DLD1 (cell line): ENCODE measurements at regions not wholly inside any gene's neighbourhood (a gene's known extent, or its start where the extent isn't known, plus 50 kb on each side); places are given as distances from the start of the nearest gene placed in this dataset.

Experiments
- in situ Hi-C: cut with HindIII; loops from 2 replicates; pipeline ENCODE4 v1.10.0; 2017; ENCODE audit warnings: low sequenced_read_pairs

DNA sequence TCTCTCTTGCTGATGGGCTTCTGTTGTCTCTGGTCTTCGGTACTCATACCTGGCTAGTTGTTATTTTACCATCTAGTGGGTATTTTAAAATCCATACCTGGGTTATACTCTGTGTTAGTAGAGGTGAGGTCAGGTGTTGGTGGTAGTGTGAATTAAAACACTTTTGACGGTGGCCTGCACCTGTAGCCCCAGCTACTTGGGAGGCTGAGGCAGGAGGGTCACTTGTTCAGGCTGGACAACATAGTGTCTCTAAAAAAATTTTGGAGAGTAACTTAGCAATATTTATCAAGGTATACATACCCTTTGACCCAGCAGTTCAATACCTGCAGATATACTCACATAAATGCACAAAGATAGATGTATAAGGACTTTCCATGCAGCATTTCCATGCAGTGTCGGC, 55.4 kb downstream of the GSX1 start:
- in situ Hi-C loops: loop anchor here (25.0 kb wide), 1 partner anchor 115 kb away; the partner anchor contains the start of gene CDX2

GRCh38 chr13:27851096-27851850, 59.0 kb downstream of the GSX1 start:
- in situ Hi-C loops: no loop called here

DNA sequence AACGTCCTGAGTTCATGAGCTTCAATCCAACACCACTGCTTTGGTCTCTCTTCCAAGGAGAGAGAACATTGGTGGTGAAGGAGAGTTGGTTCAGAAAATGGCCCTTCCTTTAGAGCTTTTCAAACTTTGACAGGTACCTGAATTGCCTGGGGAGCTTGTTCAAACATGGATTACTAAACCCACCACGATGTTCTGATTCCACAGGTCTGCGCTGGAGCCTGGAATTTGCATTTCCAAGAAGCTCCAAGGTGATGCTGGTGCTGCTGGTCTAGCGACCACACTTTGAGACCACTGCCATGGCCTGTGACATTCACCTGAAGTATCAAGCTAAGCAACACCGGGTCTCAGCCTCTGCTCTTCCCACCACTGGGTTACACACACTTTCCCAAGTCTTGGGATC, 60.2 kb downstream of the GSX1 start:
- in situ Hi-C loops: no loop called here

DNA sequence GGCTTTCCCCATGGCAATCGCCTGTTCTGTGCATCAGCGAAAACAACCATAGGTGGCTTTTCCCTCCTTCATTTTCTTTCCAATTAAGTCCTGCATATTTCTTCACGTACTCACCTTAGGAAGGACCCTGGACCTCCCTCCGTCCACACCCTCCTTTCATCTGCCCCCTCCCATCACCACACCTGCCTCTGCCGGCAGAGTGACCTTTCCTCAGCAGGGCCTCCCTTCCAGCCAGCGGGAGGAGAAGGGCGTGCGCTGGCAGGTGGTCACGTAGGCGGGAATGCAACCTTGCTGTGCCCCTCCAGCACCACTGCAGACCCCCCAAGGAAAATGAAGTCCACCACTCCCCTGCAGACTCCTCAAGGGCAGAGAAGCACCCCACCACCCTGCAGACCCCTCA, 61.1 kb downstream of the GSX1 start:
- in situ Hi-C loops: no loop called here

DNA sequence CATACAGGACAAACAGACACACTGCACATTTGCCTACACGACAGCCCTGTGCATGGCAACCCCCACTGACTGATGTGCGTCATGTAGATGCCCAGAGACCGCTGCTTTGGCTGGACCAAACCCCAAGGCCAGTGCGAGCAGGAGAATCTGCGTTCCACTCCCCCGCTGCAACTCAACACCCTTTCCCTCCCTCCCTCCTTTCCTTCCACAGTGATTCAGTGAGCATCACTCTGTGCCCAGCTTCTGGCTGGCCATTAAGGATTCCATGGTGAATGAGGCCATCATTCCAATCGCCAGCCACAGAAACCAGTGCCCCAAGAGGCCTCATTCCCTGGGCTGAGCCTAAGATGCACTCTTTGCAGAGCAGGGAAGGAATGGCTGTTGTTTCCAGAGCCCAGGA, 61.6 kb downstream of the GSX1 start:
- in situ Hi-C loops: no loop called here

DNA sequence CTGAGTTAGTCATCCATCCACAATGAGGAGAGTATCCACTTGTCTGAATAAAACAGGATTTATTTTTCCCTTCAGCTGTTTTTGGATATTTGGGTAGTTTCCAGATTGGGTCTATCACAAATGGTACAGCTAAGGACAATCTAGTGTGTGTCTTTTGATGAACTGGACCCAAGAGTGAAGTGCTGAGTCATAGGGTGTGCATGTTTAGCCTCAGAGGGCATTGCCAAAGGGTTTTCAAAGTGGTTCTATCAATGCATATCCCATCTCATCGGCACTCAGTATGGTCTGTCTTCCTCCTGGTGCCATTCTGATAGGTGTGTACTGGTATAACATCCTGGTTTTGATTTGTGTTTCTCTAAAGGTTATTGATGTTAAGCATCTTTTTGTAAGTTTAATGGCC, 62.3 kb downstream of the GSX1 start:
- in situ Hi-C loops: no loop called here

DNA sequence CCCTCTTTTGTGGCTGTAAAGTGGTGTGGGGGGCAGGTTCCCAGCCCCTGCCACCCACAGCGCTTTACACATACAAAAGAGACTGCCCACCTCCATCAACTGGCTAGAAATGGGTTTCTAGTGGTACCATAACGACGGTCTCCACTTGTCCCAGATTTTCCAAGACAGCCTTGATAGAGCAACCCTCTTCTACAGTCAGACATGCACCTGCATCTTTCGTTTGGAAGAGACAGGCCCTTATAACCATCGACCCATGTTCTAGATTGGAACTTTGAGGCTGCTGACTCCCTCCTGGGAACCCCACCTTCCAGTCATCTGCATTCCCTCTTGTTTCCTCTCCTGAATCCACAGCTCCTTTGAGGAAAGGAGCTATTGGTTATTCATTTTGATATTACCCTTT, 63.1 kb downstream of the GSX1 start:
- in situ Hi-C loops: no loop called here

DNA sequence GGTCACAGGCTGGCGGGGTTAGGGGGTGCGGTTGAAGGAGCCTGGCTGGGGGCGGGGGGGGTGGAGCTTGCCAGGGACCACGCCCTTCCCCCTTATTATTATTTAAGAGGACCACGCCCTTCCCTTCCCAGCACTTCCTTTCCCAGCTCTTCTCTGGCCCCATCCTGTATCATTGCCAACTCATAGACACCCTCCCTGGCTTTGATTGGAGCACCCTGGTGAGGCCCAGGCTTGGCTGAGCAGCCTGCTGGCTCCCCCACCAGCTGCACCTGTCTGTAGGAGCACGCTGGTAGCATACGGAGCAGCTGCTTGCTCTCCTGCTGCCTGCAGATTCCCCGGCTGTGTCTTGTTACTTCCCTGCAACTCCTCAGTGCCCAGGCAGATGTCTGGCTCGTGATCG, 62.5 kb upstream of the PDX1 start:
- in situ Hi-C loops: no loop called here

DNA sequence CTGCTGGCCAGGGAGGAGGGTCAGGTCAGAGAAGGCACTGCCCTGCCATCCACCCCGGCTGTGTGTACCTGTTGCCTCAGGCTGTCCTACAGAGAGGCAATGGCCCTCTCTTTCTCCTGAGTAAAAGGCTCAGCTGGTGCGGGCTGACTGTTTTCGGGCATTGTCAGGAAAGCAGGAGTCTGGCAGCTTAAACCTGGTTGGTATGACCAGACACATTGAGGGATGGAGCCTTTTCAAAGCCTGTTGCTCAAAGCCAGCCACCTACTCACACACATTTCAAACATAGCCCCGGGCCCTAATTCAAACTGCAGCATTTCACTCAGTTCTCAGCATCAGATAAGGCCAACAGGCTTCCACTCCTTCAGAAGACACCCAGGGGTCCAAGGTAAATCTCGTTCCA, 61.8 kb upstream of the PDX1 start:
- in situ Hi-C loops: no loop called here

GRCh38 chr13:27860743-27861142, 59.1 kb upstream of the PDX1 start:
- in situ Hi-C loops: no loop called here

DNA sequence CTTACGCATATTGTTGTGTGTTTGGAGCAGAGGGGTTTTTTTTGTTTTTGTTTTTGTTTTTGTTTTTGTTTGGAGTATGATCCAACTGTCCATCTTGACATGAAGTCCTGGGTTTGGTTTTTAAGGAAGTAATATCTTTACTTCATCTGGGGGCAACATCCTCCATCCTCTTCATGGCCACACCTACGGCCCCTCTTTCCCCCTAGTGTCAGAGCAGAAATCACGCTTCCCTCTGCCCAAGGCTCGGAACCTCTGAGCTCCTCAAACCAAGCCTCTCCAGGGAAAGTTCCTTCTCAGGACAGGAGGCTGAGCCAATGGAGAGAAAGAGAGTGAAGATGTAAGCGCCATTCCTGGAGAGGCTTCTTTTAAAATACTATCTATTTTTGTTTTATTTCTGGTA, 58.6 kb upstream of the PDX1 start:
- in situ Hi-C loops: no loop called here

- in situ Hi-C loops: no loop called here
These were observed 51.0 kb upstream of the PDX1 start for GRCh38 chr13:27868641-27869435.

DNA sequence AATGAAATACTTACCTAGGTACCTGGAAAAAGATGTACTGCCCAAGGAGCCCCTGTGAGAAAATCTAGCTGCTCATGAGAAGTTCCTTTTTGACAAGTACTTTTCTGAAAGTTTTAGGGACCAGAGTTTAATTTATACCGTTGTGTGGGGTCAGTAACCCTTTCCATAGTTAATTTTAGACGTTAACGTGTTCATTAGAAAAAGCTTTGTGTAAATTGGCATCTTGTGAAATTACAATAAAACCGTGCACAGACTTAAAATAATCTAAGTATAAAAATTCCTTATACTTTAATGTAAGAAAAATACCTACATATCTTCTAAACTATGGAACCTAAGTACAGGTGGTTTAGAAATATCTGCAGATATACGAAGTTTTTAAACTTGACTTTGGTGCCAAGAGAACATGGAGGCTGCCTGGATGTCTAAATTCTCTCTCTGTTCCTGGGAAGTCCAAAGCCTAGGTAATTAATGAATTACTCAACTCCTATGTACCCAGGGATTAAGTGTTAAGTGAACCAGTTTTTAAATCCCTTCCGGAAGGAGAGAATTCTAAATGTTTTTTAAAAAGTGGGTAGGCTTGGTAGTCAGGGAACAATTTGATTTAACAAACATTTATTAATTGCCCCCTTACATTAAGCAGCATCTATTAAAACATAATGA, 50.2 kb upstream of the PDX1 start:
- in situ Hi-C loops: no loop called here
